ENCODE measurements at regions not wholly inside any gene's neighbourhood (a gene's known extent, or its start where the extent isn't known, plus 50 kb on each side); places are given as distances from the start of the nearest gene placed in this dataset.

- 38 to 61% methylated on average over 2 of the region's 2 CpGs for WGBS, 2 donors (ENCODE audit: low coverage in 1 of 2)
- no peaks in the 10 kb centered on the region for H3K27me3 ChIP-seq
- intact Hi-C loops (cut with DNase I; ENCODE audit: low total_unique reads) (no loop called here), in situ Hi-C loops (cut with MboI; ENCODE audit: low pct_ligation_motif_present in 1 of 4, low pct_unique_long_range_greater_than_20kb in 1 of 4, low sequenced_read_pairs in 3 of 4) (no loop called here)
- DNase-seq: no peak
- no peak overlapping the region for H3K4me3 ChIP-seq
- H3K36me3 ChIP-seq: no peaks in the 10 kb centered on the region
- H3K9me3 ChIP-seq: no peaks in the 10 kb centered on the region
- H3K4me1 ChIP-seq: no peaks in the 10 kb centered on the region
- H3K27ac ChIP-seq: no peak overlapping the region
- no peak for TF ChIP-seq CTCF (IDR thresholded peaks at IDR 0.05)
- TF ChIP-seq POLR2A (IDR thresholded peaks at IDR 0.05): no peak
- TF ChIP-seq EP300 (IDR thresholded peaks at IDR 0.05; ENCODE audit: low read depth): no peak
- TF ChIP-seq POLR2AphosphoS5 (IDR thresholded peaks at IDR 0.05): no peak
Observed at GRCh38 chr5:51889703-51890102, 506.5 kb downstream of the ISL1 start.

GRCh38 chr5:51890435-51891116 lies 507.3 kb downstream of the ISL1 start:
- H3K27me3 ChIP-seq: no peaks in the 10 kb centered on the region
- intact Hi-C loops (cut with DNase I; ENCODE audit: low total_unique reads) (no loop called here), in situ Hi-C loops (cut with MboI; ENCODE audit: low pct_ligation_motif_present in 1 of 4, low pct_unique_long_range_greater_than_20kb in 1 of 4, low sequenced_read_pairs in 3 of 4) (no loop called here)
- 48 to 62% methylated on average over 5 of the region's 5 CpGs for WGBS, 2 donors (ENCODE audit: low coverage in 1 of 2)
- DNase-seq: no peak
- no peak overlapping the region for H3K27ac ChIP-seq
- no peaks in the 10 kb centered on the region for H3K36me3 ChIP-seq
- H3K9me3 ChIP-seq: no peaks in the 10 kb centered on the region
- TF ChIP-seq POLR2A (IDR thresholded peaks at IDR 0.05): no peak
- H3K4me3 ChIP-seq: no peak overlapping the region
- no peaks in the 10 kb centered on the region for H3K4me1 ChIP-seq

- Histone ChIP-seq H3K4me3 (no peak overlapping the region), H3K36me3 (no peaks in the 10 kb centered on the region), H3K27ac (no peak overlapping the region), H3K9me3 (no peaks in the 10 kb centered on the region), H3K4me1 (no peaks in the 10 kb centered on the region), H3K27me3 (no peaks in the 10 kb centered on the region)
- intact Hi-C loops (cut with DNase I; ENCODE audit: low total_unique reads): no loop called here
- TF ChIP-seq EP300 (IDR thresholded peaks at IDR 0.05; ENCODE audit: low read depth) (no peak), CTCF (IDR thresholded peaks at IDR 0.05) (no peak), POLR2A (IDR thresholded peaks at IDR 0.05) (no peak), POLR2AphosphoS5 (IDR thresholded peaks at IDR 0.05) (no peak)
- 63 to 87% methylated on average over 1 of the region's 1 CpG for WGBS, 2 donors (ENCODE audit: low coverage in 1 of 2)
- in situ Hi-C loops (cut with MboI; ENCODE audit: low pct_ligation_motif_present in 1 of 4, low pct_unique_long_range_greater_than_20kb in 1 of 4, low sequenced_read_pairs in 3 of 4): no loop called here
- DNase-seq: no peak
Observed at GRCh38 chr5:51892680-51893079, 509.4 kb downstream of the ISL1 start.

GRCh38 chr5:51895834-51896233 lies 512.6 kb downstream of the ISL1 start:
- no peaks in the 10 kb centered on the region for H3K9me3 ChIP-seq
- intact Hi-C loops (cut with DNase I; ENCODE audit: low total_unique reads) (no loop called here), in situ Hi-C loops (cut with MboI; ENCODE audit: low pct_ligation_motif_present in 1 of 4, low pct_unique_long_range_greater_than_20kb in 1 of 4, low sequenced_read_pairs in 3 of 4) (no loop called here)
- H3K4me1 ChIP-seq: no peaks in the 10 kb centered on the region
- H3K4me3 ChIP-seq: no peak overlapping the region
- DNase-seq: no peak
- no peak overlapping the region for H3K27ac ChIP-seq
- TF ChIP-seq POLR2A (IDR thresholded peaks at IDR 0.05) (no peak), EP300 (IDR thresholded peaks at IDR 0.05; ENCODE audit: low read depth) (no peak), CTCF (IDR thresholded peaks at IDR 0.05) (no peak), POLR2AphosphoS5 (IDR thresholded peaks at IDR 0.05) (no peak)
- H3K27me3 ChIP-seq: no peaks in the 10 kb centered on the region
- no peaks in the 10 kb centered on the region for H3K36me3 ChIP-seq

GRCh38 chr5:51902512-51902911 lies 519.3 kb downstream of the ISL1 start:
- H3K4me3 ChIP-seq: no peak overlapping the region
- DNase-seq: no peak
- TF ChIP-seq CTCF (IDR thresholded peaks at IDR 0.05): no peak
- no peak for TF ChIP-seq POLR2A (IDR thresholded peaks at IDR 0.05)
- no peak for TF ChIP-seq POLR2AphosphoS5 (IDR thresholded peaks at IDR 0.05)
- no peak for TF ChIP-seq EP300 (IDR thresholded peaks at IDR 0.05; ENCODE audit: low read depth)
- no peak overlapping the region for H3K27ac ChIP-seq
- no peaks in the 10 kb centered on the region for H3K9me3 ChIP-seq
- H3K36me3 ChIP-seq: no peaks in the 10 kb centered on the region
- in situ Hi-C loops (cut with MboI; ENCODE audit: low pct_ligation_motif_present in 1 of 4, low pct_unique_long_range_greater_than_20kb in 1 of 4, low sequenced_read_pairs in 3 of 4): no loop called here
- intact Hi-C loops (cut with DNase I; ENCODE audit: low total_unique reads): no loop called here
- no peaks in the 10 kb centered on the region for H3K4me1 ChIP-seq
- no peaks in the 10 kb centered on the region for H3K27me3 ChIP-seq
